ENCODE measurements at regions not wholly inside any gene's neighbourhood (a gene's known extent, or its start where the extent isn't known, plus 50 kb on each side); places are given as distances from the start of the nearest gene placed in this dataset.

DNA sequence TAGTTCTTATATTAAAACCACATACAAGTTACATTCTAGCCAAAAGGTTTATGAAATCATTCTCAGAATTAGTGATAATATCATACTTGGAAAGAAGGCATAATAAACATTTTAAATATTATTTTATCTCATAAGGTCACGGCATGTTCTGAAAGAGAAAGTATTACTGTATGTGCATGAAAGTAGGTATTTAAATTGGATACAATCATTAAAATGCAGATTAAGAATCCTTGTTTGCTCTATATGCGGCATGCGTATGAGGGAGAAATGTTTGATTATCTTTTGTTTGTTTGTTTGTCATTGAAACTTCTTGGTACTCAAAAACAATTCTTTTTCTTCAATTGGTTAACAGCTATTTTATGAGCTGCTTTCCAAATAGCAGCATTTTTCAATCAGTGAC, 183.9 kb upstream of the TLL1 start:
- CTCF ChIA-PET: interaction anchor here (0.6 to 0.7 kb wide), 2 partner anchors 15 to 46 kb away, joined by 3 read pairs; no protein-coding TSS in a partner anchor
- no peak for TF ChIP-seq ZNF776 (tag by site-specific recombination; IDR thresholded peaks at IDR 0.05; ENCODE audit: borderline replicate concordance)
- TF ChIP-seq ZNF548 (tag by site-specific recombination; IDR thresholded peaks at IDR 0.05): no peak
- no peak for TF ChIP-seq ZNF623 (tag by site-specific recombination; IDR thresholded peaks at IDR 0.05)
- TF ChIP-seq ZNF777 (tag by site-specific recombination; IDR thresholded peaks at IDR 0.05; ENCODE audit: borderline replicate concordance): no peak
- TF ChIP-seq, protein P1, sequence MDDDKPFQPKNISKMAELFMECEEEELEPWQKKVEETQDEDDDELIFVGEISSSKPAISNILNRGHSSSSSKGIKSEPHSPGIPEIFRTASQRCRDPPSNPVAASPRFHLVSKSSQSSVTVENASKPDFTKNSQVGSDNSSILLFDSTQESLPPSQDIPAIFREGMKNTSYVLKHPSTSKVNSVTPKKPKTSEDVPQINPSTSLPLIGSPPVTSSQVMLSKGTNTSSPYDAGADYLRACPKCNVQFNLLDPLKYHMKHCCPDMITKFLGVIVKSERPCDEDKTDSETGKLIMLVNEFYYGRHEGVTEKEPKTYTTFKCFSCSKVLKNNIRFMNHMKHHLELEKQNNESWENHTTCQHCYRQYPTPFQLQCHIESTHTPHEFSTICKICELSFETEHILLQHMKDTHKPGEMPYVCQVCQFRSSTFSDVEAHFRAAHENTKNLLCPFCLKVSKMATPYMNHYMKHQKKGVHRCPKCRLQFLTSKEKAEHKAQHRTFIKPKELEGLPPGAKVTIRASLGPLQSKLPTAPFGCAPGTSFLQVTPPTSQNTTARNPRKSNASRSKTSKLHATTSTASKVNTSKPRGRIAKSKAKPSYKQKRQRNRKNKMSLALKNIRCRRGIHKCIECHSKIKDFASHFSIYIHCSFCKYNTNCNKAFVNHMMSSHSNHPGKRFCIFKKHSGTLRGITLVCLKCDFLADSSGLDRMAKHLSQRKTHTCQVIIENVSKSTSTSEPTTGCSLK (tag by site-specific recombination; IDR thresholded peaks at IDR 0.05): no peak
- TF ChIP-seq HOXC10 (CRISPR knock-in tag; IDR thresholded peaks at IDR 0.05): no peak
- no peak for TF ChIP-seq SETDB1 (IDR thresholded peaks at IDR 0.05; ENCODE audit: insufficient read length, low read length)
- TF ChIP-seq ZNF239 (tag by site-specific recombination; IDR thresholded peaks at IDR 0.05): no peak
- no peak for TF ChIP-seq KLF9 (tag by site-specific recombination; IDR thresholded peaks at IDR 0.05; ENCODE audit: low read depth)
- TF ChIP-seq ZNF155 (tag by site-specific recombination; IDR thresholded peaks at IDR 0.05): no peak
- no peak for TF ChIP-seq ZIC2 (tag by site-specific recombination; IDR thresholded peaks at IDR 0.05)
- no peak for TF ChIP-seq ZNF768 (tag by site-specific recombination; IDR thresholded peaks at IDR 0.05)
- TF ChIP-seq SP3 (tag by site-specific recombination; IDR thresholded peaks at IDR 0.05): no peak
- TF ChIP-seq, protein P2, sequence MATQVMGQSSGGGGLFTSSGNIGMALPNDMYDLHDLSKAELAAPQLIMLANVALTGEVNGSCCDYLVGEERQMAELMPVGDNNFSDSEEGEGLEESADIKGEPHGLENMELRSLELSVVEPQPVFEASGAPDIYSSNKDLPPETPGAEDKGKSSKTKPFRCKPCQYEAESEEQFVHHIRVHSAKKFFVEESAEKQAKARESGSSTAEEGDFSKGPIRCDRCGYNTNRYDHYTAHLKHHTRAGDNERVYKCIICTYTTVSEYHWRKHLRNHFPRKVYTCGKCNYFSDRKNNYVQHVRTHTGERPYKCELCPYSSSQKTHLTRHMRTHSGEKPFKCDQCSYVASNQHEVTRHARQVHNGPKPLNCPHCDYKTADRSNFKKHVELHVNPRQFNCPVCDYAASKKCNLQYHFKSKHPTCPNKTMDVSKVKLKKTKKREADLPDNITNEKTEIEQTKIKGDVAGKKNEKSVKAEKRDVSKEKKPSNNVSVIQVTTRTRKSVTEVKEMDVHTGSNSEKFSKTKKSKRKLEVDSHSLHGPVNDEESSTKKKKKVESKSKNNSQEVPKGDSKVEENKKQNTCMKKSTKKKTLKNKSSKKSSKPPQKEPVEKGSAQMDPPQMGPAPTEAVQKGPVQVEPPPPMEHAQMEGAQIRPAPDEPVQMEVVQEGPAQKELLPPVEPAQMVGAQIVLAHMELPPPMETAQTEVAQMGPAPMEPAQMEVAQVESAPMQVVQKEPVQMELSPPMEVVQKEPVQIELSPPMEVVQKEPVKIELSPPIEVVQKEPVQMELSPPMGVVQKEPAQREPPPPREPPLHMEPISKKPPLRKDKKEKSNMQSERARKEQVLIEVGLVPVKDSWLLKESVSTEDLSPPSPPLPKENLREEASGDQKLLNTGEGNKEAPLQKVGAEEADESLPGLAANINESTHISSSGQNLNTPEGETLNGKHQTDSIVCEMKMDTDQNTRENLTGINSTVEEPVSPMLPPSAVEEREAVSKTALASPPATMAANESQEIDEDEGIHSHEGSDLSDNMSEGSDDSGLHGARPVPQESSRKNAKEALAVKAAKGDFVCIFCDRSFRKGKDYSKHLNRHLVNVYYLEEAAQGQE (tag by site-specific recombination; IDR thresholded peaks at IDR 0.05): no peak
- POLR2A ChIA-PET: no interaction called here
- no peak overlapping the region for H3K27ac ChIP-seq (ENCODE audit: extremely low read depth, low read depth, low read length)
- H3K4me1 ChIP-seq (ENCODE audit: control insufficient read depth, insufficient read depth, low read length): no peaks in the 10 kb centered on the region
- no peak overlapping the region for H3K4me3 ChIP-seq (ENCODE audit: low read depth, low read length)
- H3K9me3 ChIP-seq (ENCODE audit: control insufficient read depth, insufficient read depth, low read depth, low read length): no peaks in the 10 kb centered on the region
- no peaks in the 10 kb centered on the region for H3K36me3 ChIP-seq (ENCODE audit: control insufficient read depth in 2 of 2, insufficient read depth in 1 of 2, low read length in 2 of 2)

DNA sequence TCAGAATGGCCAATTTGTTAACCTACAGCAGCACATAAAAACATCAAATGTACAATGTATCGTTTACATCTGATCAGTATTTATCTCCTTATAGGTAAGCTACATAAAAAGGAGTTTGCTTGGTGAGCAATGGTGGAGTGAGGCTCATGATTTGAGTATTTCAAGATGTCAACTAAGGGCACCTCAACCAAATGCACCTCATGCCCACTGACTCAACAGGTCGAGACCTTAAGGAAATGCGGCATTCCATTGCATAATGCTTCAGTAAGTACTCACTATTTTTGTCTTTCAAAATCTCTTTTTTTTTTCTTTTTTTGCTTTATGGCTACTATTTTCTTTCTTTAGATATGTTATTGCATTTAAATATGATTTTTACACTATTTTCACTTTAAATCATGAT, 181.0 kb upstream of the TLL1 start:
- no peak overlapping the region for H3K4me3 ChIP-seq (ENCODE audit: low read depth, low read length)
- H3K36me3 ChIP-seq (ENCODE audit: control insufficient read depth in 2 of 2, insufficient read depth in 1 of 2, low read length in 2 of 2): no peaks in the 10 kb centered on the region
- no peak overlapping the region for H3K27ac ChIP-seq (ENCODE audit: extremely low read depth, low read depth, low read length)
- POLR2A ChIA-PET: no interaction called here
- no peaks in the 10 kb centered on the region for H3K4me1 ChIP-seq (ENCODE audit: control insufficient read depth, insufficient read depth, low read length)
- CTCF ChIA-PET: interaction anchor here (0.7 kb wide), 1 partner anchor 353 kb away, joined by 4 read pairs; no protein-coding TSS in a partner anchor
- no peak for TF ChIP-seq ZNF677 (tag by site-specific recombination; IDR thresholded peaks at IDR 0.05)
- TF ChIP-seq ZSCAN23 (tag by site-specific recombination; IDR thresholded peaks at IDR 0.05): no peak
- H3K9me3 ChIP-seq (ENCODE audit: control insufficient read depth, insufficient read depth, low read depth, low read length): no peaks in the 10 kb centered on the region

DNA sequence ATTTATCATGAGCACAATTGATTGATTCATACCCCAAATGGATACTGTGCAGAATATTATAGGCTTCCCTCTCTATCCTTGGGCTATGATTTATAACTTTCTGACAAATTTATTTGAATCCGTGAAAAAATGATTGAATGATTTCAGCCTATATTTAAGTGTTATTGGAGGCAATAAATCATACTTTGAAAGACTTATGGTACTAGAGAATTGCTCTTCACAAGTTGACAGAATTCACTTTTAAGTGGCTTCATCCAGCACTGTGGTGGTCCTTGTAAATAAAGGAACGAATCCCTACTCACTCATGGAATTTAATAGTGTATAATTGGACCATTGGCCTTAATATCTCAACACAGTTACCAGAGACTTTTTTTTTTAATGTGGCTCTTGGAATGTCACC, 174.8 kb upstream of the TLL1 start:
- TF ChIP-seq ZSCAN16 (tag by site-specific recombination; IDR thresholded peaks at IDR 0.05): no peak
- Histone ChIP-seq H3K9me3 (ENCODE audit: control insufficient read depth, insufficient read depth, low read depth, low read length) (no peaks in the 10 kb centered on the region), H3K36me3 (ENCODE audit: control insufficient read depth in 2 of 2, insufficient read depth in 1 of 2, low read length in 2 of 2) (no peaks in the 10 kb centered on the region), H3K4me3 (ENCODE audit: low read depth, low read length) (no peak overlapping the region), H3K27ac (ENCODE audit: extremely low read depth, low read depth, low read length) (no peak overlapping the region), H3K4me1 (ENCODE audit: control insufficient read depth, insufficient read depth, low read length) (no peaks in the 10 kb centered on the region)
- ChIA-PET POLR2A (no interaction called here), CTCF (no interaction called here)
